Stimulated activated CD4-positive, alpha-beta T cell treated with anti-CD3 and anti-CD28 coated beads, Interleukin-12 subunit alpha, Interleukin-12 subunit beta, amount 100 ng/mL, for 48 hours (primary cell): ENCODE measurements at regions not wholly inside any gene's neighbourhood (a gene's known extent, or its start where the extent isn't known, plus 50 kb on each side); places are given as distances from the start of the nearest gene placed in this dataset.

Source experiments
- DNase-seq, 3 donors: peaks; one replicate each; pipeline ENCODE4 v3.0.0-alpha.2; 2020; ENCODE audit warnings: low read depth in 2 of 3, low spot score in 1 of 3

DNA sequence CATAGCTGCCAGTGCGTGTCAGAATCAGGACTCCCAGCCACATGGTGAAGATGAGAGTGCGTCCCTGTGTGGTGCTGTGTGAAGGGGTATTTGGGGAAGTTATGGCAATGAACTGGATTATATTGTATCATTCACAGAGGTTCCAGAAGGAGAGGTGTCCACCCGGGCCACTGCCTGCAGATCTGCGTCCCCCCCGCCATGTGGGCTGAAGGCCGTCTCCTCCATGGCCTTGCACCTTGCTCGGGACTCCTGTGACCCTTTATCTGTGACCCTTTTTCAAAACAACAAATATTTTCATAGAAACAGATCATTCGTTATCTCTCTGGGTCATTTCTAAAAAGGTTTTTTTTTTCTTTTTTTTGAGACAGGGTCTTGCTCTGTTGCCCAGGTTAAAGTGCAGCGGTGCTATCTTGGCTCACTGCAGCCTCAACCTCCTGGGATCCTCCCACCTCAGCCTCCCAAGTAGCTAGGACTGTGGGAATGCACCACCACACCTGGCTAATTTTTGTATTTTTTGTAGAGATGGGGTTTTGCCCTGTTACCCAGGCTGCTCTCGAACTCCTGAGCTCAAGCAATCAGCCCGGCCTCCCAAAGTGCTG is 120.2 kb upstream of the ERRFI1 start:
- no peak for DNase-seq

DNA sequence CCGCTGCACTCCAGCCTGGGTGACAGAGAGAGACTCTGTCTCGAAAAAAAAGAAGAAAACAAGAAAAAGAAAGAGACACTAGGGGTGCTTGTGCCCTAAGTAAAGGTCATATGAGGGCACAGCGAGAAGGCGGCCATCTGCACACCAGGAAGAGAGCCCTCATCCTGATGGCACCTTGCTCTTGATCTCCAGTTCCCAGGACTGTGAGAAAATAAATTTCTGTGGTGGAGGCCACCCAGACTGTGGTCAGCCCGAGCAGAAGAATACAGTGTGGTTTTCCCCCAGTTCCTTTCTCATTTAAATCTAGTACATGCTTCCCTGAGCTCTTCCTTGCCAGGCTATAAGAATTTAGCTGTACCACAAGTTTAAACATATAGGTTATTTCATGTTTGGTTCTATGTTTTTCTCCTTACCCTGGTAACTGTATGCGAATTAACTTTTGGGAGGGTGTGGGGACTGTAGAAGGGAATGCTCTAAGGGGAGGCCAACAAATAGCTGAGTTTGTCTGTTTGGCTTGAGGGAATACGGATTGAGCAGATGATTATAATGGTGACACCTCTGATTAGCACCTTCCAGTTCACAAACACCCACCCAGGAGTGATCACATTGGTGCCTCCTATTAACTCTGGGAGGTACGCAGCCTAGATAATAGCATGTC is 119.6 kb upstream of the ERRFI1 start:
- no peak for DNase-seq

DNA sequence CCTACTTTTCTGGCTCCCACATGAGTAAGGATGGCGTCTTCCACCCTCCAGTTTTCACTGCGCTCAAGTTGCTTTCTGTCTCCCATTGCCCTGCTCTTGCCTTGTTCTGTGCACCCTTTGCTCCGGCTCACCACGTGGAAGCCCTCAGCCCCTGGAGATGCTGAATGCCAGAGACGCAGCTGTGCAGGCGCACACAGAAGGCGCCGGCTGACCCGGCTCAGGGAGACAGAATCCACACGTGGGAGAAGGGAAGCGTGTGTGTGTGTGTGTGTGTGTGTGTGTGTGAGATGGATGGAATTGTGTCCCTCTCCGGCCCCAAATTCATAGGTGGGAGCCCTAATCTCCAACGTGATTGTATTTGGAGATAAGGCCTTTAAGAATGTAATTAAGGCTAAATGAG is 118.2 kb upstream of the ERRFI1 start:
- DNase-seq: no peak

DNA sequence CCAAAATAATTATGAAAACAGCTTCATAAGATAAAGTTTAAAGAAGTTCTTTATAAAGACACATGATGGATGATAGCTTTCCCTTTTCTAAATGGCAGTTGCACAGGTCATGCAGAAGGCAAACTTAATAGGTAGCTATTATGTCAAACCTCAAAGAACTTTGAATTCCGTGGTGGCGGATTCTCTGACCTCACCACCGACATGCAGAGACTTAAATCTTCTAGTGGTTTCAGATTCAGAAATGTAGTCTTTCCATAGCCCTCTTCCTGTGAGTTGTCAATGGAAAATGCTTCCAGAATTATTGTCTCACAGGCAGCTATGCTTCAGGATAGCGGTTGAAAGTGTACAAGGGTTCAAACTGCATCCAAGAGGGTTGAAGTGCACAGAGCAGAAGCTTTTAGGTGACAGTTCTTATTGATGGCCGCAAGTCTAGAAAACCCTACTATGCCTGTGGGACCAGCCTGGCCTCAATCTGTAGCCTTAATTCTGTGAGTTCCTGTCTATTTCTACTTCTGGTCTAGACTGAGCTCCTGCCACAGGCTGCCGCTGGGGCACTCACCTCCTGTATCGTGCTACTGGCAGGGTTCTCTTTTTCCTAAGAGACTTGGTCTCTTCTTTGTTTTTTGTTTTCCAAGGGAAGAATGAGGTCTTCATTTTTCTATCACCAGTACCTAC is 117.0 kb upstream of the ERRFI1 start:
- DNase-seq: no peak

DNA sequence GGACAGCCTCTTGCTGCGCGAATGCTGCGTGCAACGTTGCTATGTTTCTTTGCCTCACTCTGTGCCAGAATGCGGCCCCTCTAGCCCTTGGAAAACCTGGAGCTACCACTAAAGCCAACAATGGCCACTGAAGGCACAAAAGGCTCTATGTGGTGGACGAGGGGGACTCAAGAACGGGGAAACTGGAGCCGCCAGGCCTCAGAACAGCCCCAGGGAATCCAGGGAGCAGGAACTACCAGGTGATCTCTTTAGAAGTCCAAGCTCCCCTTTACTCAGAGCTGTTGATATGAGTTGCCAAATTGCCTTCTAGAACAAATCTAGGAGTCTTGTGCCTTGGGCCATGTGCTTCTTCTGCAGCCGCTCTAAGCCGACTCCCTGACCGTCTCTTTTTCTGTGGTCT is 113.8 kb upstream of the ERRFI1 start:
- DNase-seq: no peak

DNA sequence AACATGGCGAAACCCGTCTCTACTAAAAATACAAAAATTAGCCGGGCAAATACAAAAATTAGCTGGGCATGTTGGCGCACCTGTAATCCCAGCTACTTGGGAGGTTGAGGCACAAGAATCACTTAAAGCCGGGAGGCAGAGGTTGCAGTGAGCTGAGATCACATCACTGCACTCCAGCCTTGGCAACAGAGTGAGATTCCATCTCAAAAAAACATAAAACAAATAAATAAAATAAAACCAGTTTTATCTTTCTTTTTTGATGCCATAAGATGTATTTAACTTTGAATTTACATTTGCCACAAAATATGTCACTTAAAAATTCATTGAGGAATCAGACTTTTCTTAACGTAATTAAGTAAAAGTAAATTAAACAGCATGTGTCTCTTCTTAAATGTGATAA is 113.3 kb upstream of the ERRFI1 start:
- DNase-seq: no peak

DNA sequence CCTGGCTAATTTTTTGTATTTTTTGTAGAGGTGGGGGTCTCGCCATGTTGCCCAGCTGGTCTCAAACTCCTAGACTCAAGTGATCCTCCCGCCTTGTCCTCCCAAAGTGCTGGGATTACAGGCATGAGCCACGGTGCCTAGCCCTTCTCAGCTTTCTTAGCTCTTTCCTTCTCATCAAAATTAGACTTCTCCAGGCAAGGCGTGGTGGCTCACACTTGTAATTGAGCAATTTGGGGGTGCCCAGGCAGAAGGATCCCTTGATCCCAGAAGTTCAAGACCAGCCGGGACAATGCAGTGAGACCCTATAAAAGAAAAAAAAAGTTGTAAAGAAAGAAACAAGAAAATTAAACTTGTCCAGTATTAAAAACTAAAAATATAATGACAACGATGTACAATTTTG is 112.6 kb upstream of the ERRFI1 start:
- no peak for DNase-seq

DNA sequence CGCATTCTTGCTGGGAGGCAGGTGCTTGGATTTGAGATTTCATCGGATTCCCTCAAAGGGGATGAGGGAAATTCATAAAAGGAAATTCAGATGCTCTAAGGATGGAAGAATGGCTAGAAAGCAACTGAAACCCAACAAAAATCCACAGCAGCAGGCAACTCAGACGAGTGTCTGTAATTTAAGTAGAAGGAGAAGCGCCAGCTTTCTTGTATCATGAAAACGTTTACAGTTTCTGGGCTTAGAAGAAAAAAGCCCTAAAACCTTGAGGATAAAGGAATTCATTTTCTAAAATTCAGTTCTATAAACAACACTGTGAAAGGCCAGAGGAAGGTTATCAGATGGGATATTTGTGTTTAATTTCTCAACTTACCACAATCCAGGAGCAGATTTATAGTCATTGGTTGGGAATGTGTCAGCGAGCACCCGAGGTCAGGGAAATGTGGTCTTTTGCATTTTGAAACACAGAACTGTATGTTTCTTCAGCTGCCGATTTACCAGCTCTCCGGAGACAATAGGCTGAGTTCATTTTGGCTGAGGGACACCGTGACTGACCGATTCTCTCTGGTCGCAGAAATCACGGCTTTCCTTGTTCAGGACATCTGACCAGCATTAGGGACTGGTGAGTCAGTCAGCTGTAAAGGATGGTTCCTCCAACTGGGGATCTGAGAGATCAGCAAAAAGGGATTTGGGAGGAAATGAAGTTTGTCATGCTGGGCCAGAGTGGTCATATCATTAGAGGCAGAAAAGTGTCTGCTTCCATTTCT is 111.6 kb upstream of the ERRFI1 start:
- DNase-seq: no peak

DNA sequence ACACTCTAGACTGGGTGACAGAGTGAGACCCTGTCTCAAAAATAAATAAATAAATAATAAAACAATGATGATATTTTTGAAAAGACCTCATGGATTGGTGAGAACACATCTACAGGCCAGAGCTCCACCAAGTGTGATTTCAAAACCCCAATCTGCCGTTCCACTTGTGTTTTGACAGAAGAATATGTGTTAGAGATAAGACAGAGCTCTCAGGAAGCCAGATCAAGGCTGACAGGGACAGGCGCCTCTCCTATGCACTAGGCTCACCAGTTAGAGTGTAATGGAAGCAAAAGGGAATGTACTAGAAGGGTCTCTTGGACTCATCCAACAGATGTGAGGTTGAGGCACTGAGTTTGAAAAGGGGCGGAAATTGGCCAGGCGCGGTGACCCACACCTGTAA is 110.7 kb upstream of the ERRFI1 start:
- DNase-seq: no peak

DNA sequence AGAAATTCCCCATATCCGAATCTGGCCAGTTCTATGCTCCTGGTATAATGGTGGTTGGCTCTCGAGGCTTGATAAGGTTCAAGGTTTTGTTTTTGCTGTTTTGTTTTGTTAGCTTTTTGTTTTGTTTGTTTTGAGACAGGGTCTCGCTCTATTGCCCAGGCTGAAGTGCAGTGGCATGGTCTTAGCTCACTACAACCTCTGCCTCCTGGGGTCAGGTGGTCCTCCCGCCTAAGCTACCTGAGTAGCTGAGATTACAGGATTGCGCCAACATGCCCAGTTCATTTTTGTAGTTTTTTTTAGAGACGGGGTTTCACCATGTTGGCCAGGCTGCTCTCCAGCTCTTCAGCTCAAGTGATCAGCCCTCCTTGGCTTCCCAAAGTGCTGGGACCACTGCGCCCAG is 109.1 kb upstream of the ERRFI1 start:
- DNase-seq: no peak

DNA sequence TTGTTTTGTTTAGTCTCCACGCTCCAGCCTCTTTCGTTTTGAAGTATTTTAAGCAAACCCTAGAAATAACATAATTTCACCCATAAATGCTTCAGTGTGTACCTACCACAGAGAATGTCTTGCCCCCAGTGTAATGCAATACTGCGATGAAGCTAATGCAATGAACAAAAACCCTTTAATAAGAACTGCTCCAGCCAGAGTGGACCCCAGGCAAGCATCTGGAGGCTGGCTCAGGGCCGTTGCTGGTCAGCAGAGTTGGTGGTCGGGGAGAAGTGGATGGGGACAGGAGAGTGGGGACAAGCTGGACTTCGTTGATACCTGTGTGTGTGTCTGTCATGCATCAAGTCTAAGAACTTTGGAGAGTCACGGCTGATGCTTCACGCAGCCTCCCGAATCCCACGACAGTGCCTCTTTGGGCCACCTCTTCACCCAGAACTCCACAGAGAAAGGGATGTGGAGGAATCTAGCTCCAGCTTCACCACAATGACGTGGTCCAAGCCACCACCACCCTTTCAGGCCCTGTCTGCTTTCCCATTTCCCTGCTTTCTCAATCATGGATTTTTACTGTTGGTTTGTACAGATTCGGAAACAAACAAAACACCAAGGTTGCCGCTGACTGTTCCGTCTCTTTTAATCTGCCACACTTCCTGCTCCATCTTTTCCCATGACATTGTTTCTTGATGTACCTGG is 108.6 kb upstream of the ERRFI1 start:
- DNase-seq: no peak

DNA sequence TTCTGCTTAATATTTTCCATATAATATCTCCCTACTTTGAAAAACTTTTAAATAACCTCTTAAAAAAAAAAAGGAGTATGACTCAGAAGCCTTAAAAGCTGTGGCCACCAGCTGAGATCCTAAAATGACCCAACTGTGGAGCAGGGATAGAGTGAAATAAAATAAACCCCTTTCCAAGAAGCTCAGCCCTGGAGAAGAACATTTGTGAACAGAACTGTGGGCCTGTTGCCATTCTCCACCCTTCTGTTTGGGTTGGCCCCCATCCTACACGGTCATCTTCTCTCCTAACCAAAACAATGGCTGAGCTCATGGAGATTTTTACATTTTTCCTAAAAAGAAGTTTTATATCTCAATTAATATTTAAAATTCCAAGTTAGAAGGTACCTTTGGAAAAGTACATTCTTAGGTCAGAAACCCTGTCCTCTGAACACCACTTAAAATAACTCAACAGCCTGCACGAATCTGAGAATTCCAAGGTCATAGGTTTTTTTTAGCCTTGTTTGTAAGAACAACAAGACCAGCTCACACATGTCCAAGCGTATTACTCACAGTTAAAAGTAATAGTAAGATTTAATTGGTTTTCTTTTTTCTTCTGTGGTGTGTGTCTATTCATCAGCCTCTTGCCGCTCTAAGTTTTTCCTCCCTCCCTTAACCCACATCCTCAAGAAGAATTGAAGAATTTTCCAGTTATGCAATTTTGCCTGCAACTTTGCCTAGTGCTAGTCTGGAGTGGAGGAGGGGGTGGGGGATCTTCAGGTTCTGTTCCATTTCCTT is 107.7 kb upstream of the ERRFI1 start:
- no peak for DNase-seq

DNA sequence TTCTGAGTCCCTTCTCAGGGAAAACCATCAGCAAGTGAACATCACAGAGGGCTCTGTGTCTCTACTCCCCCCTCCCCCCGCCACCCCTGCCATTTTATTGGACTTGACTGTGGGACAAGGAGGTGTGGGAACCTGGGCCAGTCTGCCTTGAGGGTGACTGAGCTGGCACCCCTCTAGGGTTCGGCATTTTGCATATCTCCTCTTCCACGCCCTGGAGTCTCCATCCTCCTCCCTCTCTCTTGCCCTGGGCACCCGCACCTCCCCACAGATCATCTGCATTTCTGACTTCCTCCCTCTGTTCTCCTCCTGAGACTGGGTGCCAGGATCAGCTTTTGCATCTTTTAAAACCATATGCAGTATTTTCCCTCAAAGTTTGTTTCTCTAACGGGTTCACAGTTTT is 107.1 kb upstream of the ERRFI1 start:
- no peak for DNase-seq

DNA sequence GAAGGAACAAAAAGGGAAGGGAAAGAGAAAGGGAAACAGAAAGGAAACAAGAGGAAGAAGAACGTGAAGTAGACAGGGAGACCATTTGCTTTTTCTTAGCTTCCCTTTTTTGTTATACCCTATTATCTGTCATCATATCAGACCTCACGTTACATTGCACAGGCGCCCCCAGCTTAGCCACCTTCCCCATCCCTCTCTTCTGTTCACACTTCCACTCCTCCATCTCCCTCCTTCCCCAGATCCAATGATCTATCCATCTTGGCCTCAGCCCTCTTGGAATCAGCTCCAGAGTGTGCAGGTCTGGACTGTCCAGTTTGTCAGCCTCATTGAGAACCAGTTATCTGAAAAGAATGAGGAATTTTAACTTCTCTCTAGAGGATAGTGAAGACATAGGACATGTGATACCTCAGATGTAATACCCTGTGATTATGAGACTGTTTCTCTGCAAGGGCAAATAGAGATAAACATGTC is 101.1 kb upstream of the ERRFI1 start:
- no peak for DNase-seq

DNA sequence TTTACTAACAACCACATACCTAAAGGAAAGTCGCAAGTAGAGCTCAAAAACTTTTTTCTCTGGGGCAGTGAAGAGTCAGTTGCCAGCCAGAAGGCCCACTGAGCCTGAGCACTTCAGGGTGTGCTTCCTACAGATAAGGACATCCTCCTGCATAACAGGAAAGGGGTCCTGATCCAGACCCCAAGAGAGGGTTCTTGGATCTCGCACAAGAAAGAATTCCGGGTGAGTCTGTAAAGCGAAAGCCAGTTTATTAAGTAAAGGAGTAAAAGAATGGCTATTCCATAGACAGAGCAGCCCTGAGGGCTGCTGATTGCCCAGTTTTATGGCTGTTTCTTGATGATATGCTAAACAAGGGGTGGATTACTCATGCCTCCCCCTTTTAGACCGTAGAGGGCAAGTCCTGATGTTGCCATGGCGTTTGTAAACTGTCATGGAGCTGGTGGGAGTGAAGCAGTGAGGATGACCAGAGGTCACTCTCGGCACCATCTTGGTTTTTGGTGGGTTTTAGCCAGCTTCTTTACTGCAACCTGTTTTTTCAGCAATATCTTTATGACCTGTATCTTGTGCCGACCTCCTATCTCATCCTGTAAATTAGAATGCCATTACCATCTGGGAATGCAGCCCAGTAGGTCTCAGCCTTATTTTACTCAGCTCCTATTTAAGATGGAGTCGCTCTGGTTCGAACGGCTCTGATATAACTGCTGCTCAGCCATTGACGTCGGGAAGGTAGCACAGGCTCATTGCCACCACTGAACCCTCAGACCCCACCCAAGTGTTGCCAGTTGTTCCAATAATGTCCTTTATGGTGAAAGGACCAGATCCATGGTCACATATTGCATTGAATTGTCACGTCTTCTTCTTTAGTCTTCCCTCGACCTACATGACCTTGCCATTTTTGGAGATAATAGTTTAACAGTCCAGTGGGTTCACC is 96.6 kb upstream of the ERRFI1 start:
- no peak for DNase-seq

DNA sequence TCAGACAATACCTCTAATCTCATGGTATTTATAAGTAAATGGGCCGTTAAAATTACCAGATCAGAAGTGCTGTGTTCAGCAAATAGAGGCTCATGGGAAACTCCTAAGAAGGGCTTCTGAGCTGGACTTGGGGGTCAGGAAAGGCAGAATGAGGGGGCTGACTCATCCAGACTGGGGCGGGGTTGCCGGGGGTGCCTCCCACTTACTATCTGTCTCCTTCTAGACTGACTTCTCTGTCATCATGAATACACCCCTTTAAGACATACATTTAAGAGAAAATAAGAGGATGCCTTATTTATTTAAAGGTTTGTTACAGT is 96.0 kb upstream of the ERRFI1 start:
- DNase-seq: no peak

DNA sequence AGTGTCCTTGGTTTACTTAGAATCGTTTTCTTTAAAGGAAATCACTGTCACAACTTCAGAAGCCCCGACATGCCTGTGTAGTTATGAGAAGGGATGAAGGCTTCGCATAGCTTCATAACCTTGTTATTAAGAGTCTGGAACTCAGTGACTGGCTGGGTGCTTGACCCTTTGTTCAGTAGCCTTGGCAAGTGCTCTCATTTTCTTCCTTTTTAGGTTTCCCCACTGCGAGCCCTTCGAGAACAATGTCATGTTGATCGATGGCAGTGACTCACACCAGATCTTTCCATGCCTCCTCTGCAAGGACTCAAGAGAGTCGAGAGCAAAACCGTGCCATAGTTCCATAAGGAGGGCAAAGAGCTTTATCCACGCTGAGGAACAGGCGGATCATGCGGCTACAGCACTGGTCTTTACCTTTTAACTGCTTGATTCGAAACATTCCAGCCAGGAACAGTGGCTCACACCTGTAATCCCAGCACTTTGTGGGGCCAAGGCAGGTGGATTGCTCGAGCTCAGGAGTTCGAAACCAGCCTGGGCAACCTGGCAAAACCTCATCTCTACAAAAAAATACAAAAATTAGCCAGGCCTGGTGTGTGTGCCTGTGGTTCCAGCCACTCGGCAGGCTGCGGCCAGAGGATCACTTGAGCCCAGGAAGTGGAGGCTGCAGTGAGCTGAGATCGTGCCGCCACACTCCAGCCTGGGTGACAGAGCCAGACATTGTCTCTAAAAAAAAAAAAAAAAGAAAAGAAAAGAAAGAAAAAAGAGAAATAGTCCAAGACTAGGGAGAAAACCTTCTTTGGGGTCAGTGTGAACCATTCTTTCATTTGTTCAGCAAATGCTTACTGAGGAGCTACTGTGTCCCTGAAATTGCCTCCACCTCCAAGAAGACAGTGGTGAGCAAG is 95.4 kb upstream of the ERRFI1 start:
- no peak for DNase-seq

DNA sequence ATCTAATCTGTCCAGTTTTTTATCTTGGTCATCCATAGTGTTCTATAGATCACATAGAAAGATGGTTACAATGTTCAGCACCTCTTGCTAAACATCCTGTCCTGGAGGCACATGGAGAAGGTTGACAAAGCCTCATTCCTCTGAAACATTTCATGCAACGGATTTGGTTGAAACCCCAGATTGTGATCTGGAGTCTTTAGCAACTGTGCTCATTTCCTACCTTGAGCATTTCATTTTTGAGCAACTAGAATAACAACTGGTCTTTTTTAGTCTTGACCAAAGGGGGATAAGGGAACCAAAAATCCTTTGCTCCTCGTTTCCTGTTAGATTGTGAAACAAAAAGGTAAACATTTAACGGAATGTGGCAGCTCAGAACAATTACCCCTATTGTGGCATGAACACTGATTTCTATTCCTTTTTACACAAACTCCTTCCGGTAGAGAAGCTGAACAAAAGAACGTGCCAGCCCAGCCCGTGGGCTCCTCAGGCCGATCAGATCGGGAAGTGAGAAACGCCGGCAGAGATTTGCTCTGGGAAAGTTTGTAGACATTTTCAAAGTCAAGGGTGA is 94.7 kb upstream of the ERRFI1 start:
- no peak for DNase-seq
